GM12878 (cell line): ENCODE measurements at regions not wholly inside any gene's neighbourhood (a gene's known extent, or its start where the extent isn't known, plus 50 kb on each side); places are given as distances from the start of the nearest gene placed in this dataset.

Experiments used
- ATAC-seq: fragments of 200-7000 bp; cut with Tn5 transposase; 3 replicates; pipeline ENCODE4 v1.9.1; 2020; ENCODE audit warnings: mild to moderate bottlenecking, moderate library complexity
- BruUV-seq: library from RNA; stranded (reverse); fragments of 400-500 nt; replicated peaks from 2 replicates; lab custom pipeline; 2021; lab: Mats Ljungman, UMichigan
- CTCF ChIA-PET: fragments of 300-600 bp; sonication (Branson Sonifier 250); formaldehyde crosslinking; extraction: SDS; loops from one replicate; lab custom pipeline; 2021; ENCODE audit warnings: inconsistent platforms; lab: Yijun Ruan, JAX
- POLR2A ChIA-PET: fragments of 350-600 bp; formaldehyde crosslinking; extraction: SDS; loops from one replicate; lab custom pipeline; 2021; ENCODE audit warnings: inconsistent platforms; lab: Charles Lee
- RAD21 ChIA-PET: fragments of 300-600 bp; sonication (Branson Sonifier 250); formaldehyde crosslinking; loops from one replicate; lab custom pipeline; 2023; ENCODE audit warnings: antibody characterized with exemption; ENCODE audit not compliant: unreplicated experiment; lab: Charles Lee
- SMC1A ChIA-PET: fragments of 300-600 bp; sonication (Branson Sonifier 250); formaldehyde crosslinking; loops from one replicate; lab custom pipeline; 2023; ENCODE audit not compliant: unreplicated experiment, uncharacterized antibody; lab: Charles Lee
- DNase-seq: peaks from one replicate; pipeline ENCODE4 v3.0.0-alpha.2; 2011; ENCODE audit warnings: low read depth, low spot score
- FAIRE-seq: peaks from 3 replicates; lab custom pipeline; 2011; peaks lifted over from hg19 to GRCh38; lab: Jason Lieb, UNC
- H2AFZ ChIP-seq: 2 replicates; pipeline ENCODE4 v1.6.0; 2011; ENCODE audit warnings: low read depth, low read length, control low read depth; ENCODE audit not compliant: control insufficient read depth
- H3K27ac ChIP-seq: 2 replicates; pipeline ENCODE4 v1.5.1; 2011; ENCODE audit warnings: control low read depth; ENCODE audit not compliant: control insufficient read depth, insufficient read depth
- H3K27me3 ChIP-seq, 2 experiments: replicated peaks in 1 of 2; 2 replicates each; pipeline versions ENCODE4 v1.6.0 to v1.6.1; 2011; ENCODE audit warnings: low read length in 1 of 2; ENCODE audit not compliant: control insufficient read depth in 2 of 2, insufficient read depth in 2 of 2
- H3K36me3 ChIP-seq, 2 experiments: 2 replicates each; pipeline ENCODE4 v1.5.1; 2011; ENCODE audit warnings: low read length in 1 of 2; ENCODE audit not compliant: control insufficient read depth in 2 of 2, insufficient read depth in 2 of 2
- H3K4me1 ChIP-seq: 2 replicates; pipeline ENCODE4 v1.6.1; 2011; ENCODE audit warnings: mild to moderate bottlenecking, low read length, moderate library complexity, mixed read lengths; ENCODE audit not compliant: control insufficient read depth, insufficient read depth
- H3K4me2 ChIP-seq: 2 replicates; pipeline ENCODE4 v1.6.0; 2011; ENCODE audit warnings: control low read depth; ENCODE audit not compliant: control insufficient read depth, insufficient read depth
- H3K4me3 ChIP-seq: fragments of 200-600 bp; sonication (generic); 2 replicates; pipeline ENCODE4 v1.5.1; 2016
- H3K79me2 ChIP-seq: 2 replicates; pipeline ENCODE4 v1.6.0; 2011; ENCODE audit warnings: low read length; ENCODE audit not compliant: control insufficient read depth, insufficient read depth
- H3K9ac ChIP-seq: 2 replicates; pipeline ENCODE4 v1.8.0; 2011; ENCODE audit warnings: low read length, control low read depth, mixed read lengths; ENCODE audit not compliant: control insufficient read depth, insufficient read depth
- H3K9me3 ChIP-seq: replicated peaks from 3 replicates; pipeline ENCODE4 v1.5.1; 2011; ENCODE audit warnings: mild to moderate bottlenecking, low read length; ENCODE audit not compliant: control insufficient read depth, insufficient read depth
- H4K20me1 ChIP-seq: 2 replicates; pipeline ENCODE4 v1.6.0; 2011; ENCODE audit not compliant: control insufficient read depth, insufficient read depth
- ASH2L ChIP-seq: fragments of 300-600, 200-600 bp; sonication (generic); IDR thresholded peaks from 2 replicates; pipeline ENCODE4 v1.6.1; 2017; ENCODE audit warnings: low read depth, mild to moderate bottlenecking, borderline replicate concordance
- CBX3 ChIP-seq: fragments of 200-600 bp; sonication (generic); IDR thresholded peaks from 2 replicates; pipeline ENCODE4 v1.6.1; 2016; ENCODE audit warnings: low read depth, borderline replicate concordance
- CREB1 ChIP-seq: IDR thresholded peaks from 2 replicates; pipeline ENCODE4 v1.6.1; 2012; ENCODE audit warnings: low read depth, mild to moderate bottlenecking, inconsistent platforms
- DPF2 ChIP-seq: fragments of 450-650 bp; IDR thresholded peaks from 2 replicates; pipeline ENCODE4 v1.6.1; 2017; ENCODE audit warnings: mild to moderate bottlenecking
- FOXK2 ChIP-seq: fragments of 450-650 bp; IDR thresholded peaks from 2 replicates; pipeline ENCODE4 v1.6.1; 2017; ENCODE audit warnings: mild to moderate bottlenecking, moderate library complexity
- HCFC1 ChIP-seq: fragments of 150-350 bp; IDR thresholded peaks from 2 replicates; pipeline ENCODE4 v1.6.1; 2014; ENCODE audit warnings: low read length
- JUND ChIP-seq: IDR thresholded peaks from 2 replicates; pipeline ENCODE4 v1.6.1; 2012; ENCODE audit warnings: low read depth, mild to moderate bottlenecking, low read length, improper control_type of control experiment, moderate library complexity
- MEF2A ChIP-seq: IDR thresholded peaks from 2 replicates; pipeline ENCODE4 v1.6.1; 2011; ENCODE audit warnings: low read depth, mild to moderate bottlenecking, low read length, moderate library complexity; ENCODE audit not compliant: insufficient read depth
- MEF2B ChIP-seq: fragments of 450-650 bp; IDR thresholded peaks from 2 replicates; pipeline ENCODE4 v1.6.1; 2018; ENCODE audit warnings: mild to moderate bottlenecking, moderate library complexity; ENCODE audit not compliant: partially characterized antibody, poor library complexity, severe bottlenecking
- NFYA ChIP-seq: IDR thresholded peaks from 2 replicates; pipeline ENCODE4 v1.6.1; 2011; ENCODE audit warnings: low read depth, mild to moderate bottlenecking, low read length, improper control_type of control experiment, borderline replicate concordance
- PML ChIP-seq: IDR thresholded peaks from 2 replicates; pipeline ENCODE4 v1.6.1; 2012; ENCODE audit warnings: low read length, inconsistent platforms
- RAD51 ChIP-seq: fragments of 450-650 bp; IDR thresholded peaks from 2 replicates; pipeline ENCODE4 v1.6.1; 2016; ENCODE audit warnings: moderate library complexity, mild to moderate bottlenecking, inconsistent platforms
- SRF ChIP-seq, 2 experiments: IDR thresholded peaks; 2 replicates each; pipeline ENCODE4 v1.6.1; 2011; ENCODE audit warnings: low read depth in 2 of 2, low read length in 2 of 2, mild to moderate bottlenecking in 1 of 2, moderate library complexity in 1 of 2
- ZNF217 ChIP-seq: fragments of 450-650 bp; IDR thresholded peaks from 2 replicates; pipeline ENCODE4 v1.6.1; 2017; ENCODE audit warnings: antibody characterized with exemption, mild to moderate bottlenecking
- ZNF384 ChIP-seq: IDR thresholded peaks from 2 replicates; pipeline ENCODE4 v1.6.1; 2012; ENCODE audit warnings: low read depth, mild to moderate bottlenecking, low read length, improper control_type of control experiment, borderline replicate concordance
- whole genome bisulfite sequencing: methylation state at CpG from one replicate; pipeline ENCODE4 v1.1.6; 2016; ENCODE audit warnings: low lambda C conversion rate; ENCODE audit not compliant: insufficient replicate concordance, insufficient coverage; ENCODE audit errors: missing lambda C conversion rate; 5-methylcytosine and 5-hydroxymethylcytosine counted together
- in situ Hi-C: fragments of 300-500 bp; cut with MboI; formaldehyde crosslinking; loops from 9 replicates; pipeline ENCODE4 v1.14.3; 2018; ENCODE audit warnings: mixed read lengths
- intact Hi-C: fragments of 100-400 bp; cut with micrococcal nuclease; formaldehyde crosslinking; loops from one replicate; pipeline ENCODE4 v1.14.2; 2022; ENCODE audit not compliant: unreplicated experiment
- TF ChIP-seq, protein P1 (sequence below): IDR thresholded peaks from 2 replicates; pipeline ENCODE4 v1.6.1; 2012; ENCODE audit warnings: improper control_type of control experiment, low read depth, low read length; ENCODE audit not compliant: insufficient replicate concordance

DNA sequence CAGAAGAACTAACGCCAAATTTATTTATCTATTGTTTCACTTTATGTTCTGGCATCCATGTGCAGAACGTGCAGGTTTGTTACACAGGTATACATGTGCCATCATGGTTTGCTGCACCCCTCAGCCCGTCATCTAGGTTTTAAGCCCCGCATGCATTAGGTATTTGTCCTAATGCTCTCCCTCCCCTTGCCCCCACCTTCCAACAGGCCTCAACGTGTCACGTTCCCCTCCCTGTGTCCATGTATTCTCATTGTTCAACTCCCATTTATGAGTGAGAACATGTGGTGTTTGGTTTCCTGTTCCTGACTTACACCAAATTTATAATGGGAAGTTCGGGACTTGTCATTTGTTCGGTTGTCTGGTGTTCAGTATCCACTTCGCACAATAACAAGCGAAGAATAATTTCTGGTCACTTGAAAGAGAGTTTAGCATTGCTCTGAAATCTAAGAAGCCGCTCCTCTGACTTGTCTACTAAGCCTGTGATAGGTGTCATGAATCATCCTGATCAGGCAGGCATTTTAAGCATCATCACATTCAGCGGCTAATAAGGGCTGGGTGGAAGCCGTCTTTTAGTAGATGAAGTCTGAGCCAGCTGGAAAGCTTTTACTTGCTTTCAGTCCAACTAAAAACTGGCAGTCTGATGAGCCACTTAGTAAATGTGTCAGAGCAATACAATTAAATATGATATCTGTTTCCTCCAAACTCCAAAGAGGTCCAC lies 1065.7 kb upstream of the PABPC4L start:
- H2AFZ ChIP-seq, result no peak overlapping the region
- H3K79me2 ChIP-seq, result no peaks in the 10 kb centered on the region
- ChIA-PET SMC1A (interaction anchor here (0.7 kb wide), 1 partner anchor 9 kb away, joined by 3 read pairs; no protein-coding TSS in a partner anchor), POLR2A (no interaction called here), RAD21 (no interaction called here), CTCF (no interaction called here)
- H4K20me1 ChIP-seq, result no peaks in the 10 kb centered on the region
- intact Hi-C loops (no loop called here), in situ Hi-C loops (no loop called here)
- no TSS peak for BruUV-seq
- no peak for DNase-seq
- no peak overlapping the region for H3K9ac ChIP-seq
- no peaks in the 10 kb centered on the region for H3K4me1 ChIP-seq
- H3K36me3 ChIP-seq, result no peaks in the 10 kb centered on the region
- TF ChIP-seq RAD51 (no peak), JUND (no peak), CREB1 (no peak), MEF2B (no peak), CBX3 (no peak), MEF2A (no peak), NFYA (no peak)
- FAIRE-seq, result no peak
- H3K4me2 ChIP-seq, result no peak overlapping the region
- no peak overlapping the region for H3K4me3 ChIP-seq
- WGBS, result 15% methylated on average over 13 of the region's 13 CpGs
- H3K27me3 ChIP-seq, result no peaks in the 10 kb centered on the region
- no peak for ATAC-seq
- no peak overlapping the region for H3K27ac ChIP-seq
- H3K9me3 ChIP-seq, result no peaks in the 10 kb centered on the region

GRCh38 chr4:135256111-135256510 lies 1054.5 kb upstream of the PABPC4L start:
- ATAC-seq (no peak), FAIRE-seq (no peak), DNase-seq (no peak)
- Histone ChIP-seq H4K20me1 (no peaks in the 10 kb centered on the region), H3K27ac (no peak overlapping the region), H3K36me3 (no peaks in the 10 kb centered on the region), H3K4me2 (no peak overlapping the region), H3K9me3 (no peaks in the 10 kb centered on the region), H3K9ac (no peak overlapping the region), H3K27me3 (no peaks in the 10 kb centered on the region), H3K4me3 (no peak overlapping the region), H3K4me1 (no peaks in the 10 kb centered on the region), H3K79me2 (no peaks in the 10 kb centered on the region), H2AFZ (no peak overlapping the region)
- ChIA-PET POLR2A (no interaction called here), CTCF (no interaction called here), RAD21 (no interaction called here), SMC1A (no interaction called here)
- intact Hi-C loops, result no loop called here
- no TSS peak for BruUV-seq
- in situ Hi-C loops, result no loop called here
- no peak for TF ChIP-seq DPF2
- TF ChIP-seq ZNF384, result no peak
- no peak for TF ChIP-seq FOXK2
- TF ChIP-seq HCFC1, result no peak
- no peak for TF ChIP-seq PML
- TF ChIP-seq, protein P1, sequence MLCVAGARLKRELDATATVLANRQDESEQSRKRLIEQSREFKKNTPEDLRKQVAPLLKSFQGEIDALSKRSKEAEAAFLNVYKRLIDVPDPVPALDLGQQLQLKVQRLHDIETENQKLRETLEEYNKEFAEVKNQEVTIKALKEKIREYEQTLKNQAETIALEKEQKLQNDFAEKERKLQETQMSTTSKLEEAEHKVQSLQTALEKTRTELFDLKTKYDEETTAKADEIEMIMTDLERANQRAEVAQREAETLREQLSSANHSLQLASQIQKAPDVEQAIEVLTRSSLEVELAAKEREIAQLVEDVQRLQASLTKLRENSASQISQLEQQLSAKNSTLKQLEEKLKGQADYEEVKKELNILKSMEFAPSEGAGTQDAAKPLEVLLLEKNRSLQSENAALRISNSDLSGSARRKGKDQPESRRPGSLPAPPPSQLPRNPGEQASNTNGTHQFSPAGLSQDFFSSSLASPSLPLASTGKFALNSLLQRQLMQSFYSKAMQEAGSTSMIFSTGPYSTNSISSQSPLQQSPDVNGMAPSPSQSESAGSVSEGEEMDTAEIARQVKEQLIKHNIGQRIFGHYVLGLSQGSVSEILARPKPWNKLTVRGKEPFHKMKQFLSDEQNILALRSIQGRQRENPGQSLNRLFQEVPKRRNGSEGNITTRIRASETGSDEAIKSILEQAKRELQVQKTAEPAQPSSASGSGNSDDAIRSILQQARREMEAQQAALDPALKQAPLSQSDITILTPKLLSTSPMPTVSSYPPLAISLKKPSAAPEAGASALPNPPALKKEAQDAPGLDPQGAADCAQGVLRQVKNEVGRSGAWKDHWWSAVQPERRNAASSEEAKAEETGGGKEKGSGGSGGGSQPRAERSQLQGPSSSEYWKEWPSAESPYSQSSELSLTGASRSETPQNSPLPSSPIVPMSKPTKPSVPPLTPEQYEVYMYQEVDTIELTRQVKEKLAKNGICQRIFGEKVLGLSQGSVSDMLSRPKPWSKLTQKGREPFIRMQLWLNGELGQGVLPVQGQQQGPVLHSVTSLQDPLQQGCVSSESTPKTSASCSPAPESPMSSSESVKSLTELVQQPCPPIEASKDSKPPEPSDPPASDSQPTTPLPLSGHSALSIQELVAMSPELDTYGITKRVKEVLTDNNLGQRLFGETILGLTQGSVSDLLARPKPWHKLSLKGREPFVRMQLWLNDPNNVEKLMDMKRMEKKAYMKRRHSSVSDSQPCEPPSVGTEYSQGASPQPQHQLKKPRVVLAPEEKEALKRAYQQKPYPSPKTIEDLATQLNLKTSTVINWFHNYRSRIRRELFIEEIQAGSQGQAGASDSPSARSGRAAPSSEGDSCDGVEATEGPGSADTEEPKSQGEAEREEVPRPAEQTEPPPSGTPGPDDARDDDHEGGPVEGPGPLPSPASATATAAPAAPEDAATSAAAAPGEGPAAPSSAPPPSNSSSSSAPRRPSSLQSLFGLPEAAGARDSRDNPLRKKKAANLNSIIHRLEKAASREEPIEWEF, result no peak
- TF ChIP-seq SRF (IDR thresholded peaks at IDR 0.05; ENCODE audit: low read depth in 2 of 2, low read length in 2 of 2), result no peak
- no peak for TF ChIP-seq ASH2L
- TF ChIP-seq ZNF217, result no peak
